ENCODE measurements at regions not wholly inside any gene's neighbourhood (a gene's known extent, or its start where the extent isn't known, plus 50 kb on each side); places are given as distances from the start of the nearest gene placed in this dataset.

GRCh38 chr2:195057001-195057400 is 600.0 kb upstream of the SLC39A10 start:
- TF ChIP-seq POLR2A (IDR thresholded peaks at IDR 0.05) (no peak), POLR2AphosphoS5 (IDR thresholded peaks at IDR 0.05) (no peak)
- TF ChIP-seq, protein P1, sequence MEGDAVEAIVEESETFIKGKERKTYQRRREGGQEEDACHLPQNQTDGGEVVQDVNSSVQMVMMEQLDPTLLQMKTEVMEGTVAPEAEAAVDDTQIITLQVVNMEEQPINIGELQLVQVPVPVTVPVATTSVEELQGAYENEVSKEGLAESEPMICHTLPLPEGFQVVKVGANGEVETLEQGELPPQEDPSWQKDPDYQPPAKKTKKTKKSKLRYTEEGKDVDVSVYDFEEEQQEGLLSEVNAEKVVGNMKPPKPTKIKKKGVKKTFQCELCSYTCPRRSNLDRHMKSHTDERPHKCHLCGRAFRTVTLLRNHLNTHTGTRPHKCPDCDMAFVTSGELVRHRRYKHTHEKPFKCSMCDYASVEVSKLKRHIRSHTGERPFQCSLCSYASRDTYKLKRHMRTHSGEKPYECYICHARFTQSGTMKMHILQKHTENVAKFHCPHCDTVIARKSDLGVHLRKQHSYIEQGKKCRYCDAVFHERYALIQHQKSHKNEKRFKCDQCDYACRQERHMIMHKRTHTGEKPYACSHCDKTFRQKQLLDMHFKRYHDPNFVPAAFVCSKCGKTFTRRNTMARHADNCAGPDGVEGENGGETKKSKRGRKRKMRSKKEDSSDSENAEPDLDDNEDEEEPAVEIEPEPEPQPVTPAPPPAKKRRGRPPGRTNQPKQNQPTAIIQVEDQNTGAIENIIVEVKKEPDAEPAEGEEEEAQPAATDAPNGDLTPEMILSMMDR (IDR thresholded peaks at IDR 0.05 in 8 of 11, conservative IDR thresholded peaks at IDR 0.05 in 3 of 11), result no peak

Data from spleen (tissue), 7 donors.